IMR-90 (cell line): ENCODE measurements at regions not wholly inside any gene's neighbourhood (a gene's known extent, or its start where the extent isn't known, plus 50 kb on each side); places are given as distances from the start of the nearest gene placed in this dataset.

Source experiments
- ATAC-seq: fragments of 200-7000 bp; cut with Tn5 transposase; 2 replicates; pipeline ENCODE4 v1.9.1; 2020; ENCODE audit warnings: low read depth, mild to moderate bottlenecking, moderate library complexity
- BruUV-seq: library from RNA; stranded (reverse); fragments of 400-500 nt; replicated peaks from 2 replicates; lab custom pipeline; 2021; lab: Mats Ljungman, UMichigan
- CTCF ChIA-PET: fragments of 300-600 bp; formaldehyde crosslinking; extraction: SDS; loops from one replicate; lab custom pipeline; 2021; ENCODE audit warnings: antibody characterized with exemption; lab: Yijun Ruan, JAX
- POLR2A ChIA-PET: fragments of 300-600 bp; sonication (Branson Sonifier 250); formaldehyde crosslinking; loops from one replicate; lab custom pipeline; 2022; ENCODE audit warnings: antibody characterized with exemption; ENCODE audit not compliant: unreplicated experiment; lab: Charles Lee
- DNase-seq: peaks from one replicate; pipeline ENCODE4 v3.0.0; 2013
- H2AFZ ChIP-seq: replicated peaks from 2 replicates; pipeline ENCODE3; 2013; ENCODE audit warnings: low read length, mild to moderate bottlenecking; ENCODE audit not compliant: poor library complexity
- H2AK5ac ChIP-seq: 2 replicates; pipeline ENCODE4 v1.6.1; 2013; ENCODE audit warnings: low read depth, low read length, inconsistent platforms
- H2AK9ac ChIP-seq: replicated peaks from 2 replicates; pipeline ENCODE3; 2013; ENCODE audit warnings: mild to moderate bottlenecking, low read depth, low read length, moderate library complexity; ENCODE audit not compliant: poor library complexity
- H2BK120ac ChIP-seq: 2 replicates; pipeline ENCODE4 v1.6.1; 2013; ENCODE audit warnings: low read depth, low read length, inconsistent platforms
- H2BK15ac ChIP-seq: 3 replicates; pipeline ENCODE4 v1.6.1; 2013; ENCODE audit warnings: low read depth, low read length, inconsistent platforms
- H2BK20ac ChIP-seq: 2 replicates; pipeline ENCODE4 v1.6.1; 2013; ENCODE audit warnings: low read depth, mild to moderate bottlenecking, inconsistent platforms, low read length, moderate library complexity
- H2BK5ac ChIP-seq: 2 replicates; pipeline ENCODE4 v1.6.1; 2013; ENCODE audit warnings: mild to moderate bottlenecking, low read depth, low read length, inconsistent platforms; ENCODE audit not compliant: poor library complexity, severe bottlenecking
- H3K14ac ChIP-seq: replicated peaks from 2 replicates; pipeline ENCODE4 v1.6.1; 2013; ENCODE audit warnings: low read depth, low read length, inconsistent platforms
- H3K18ac ChIP-seq: 2 replicates; pipeline ENCODE4 v1.6.1; 2013; ENCODE audit warnings: low read depth, low read length, control low read depth
- H3K23ac ChIP-seq: 2 replicates; pipeline ENCODE4 v1.6.1; 2013; ENCODE audit warnings: low read depth, low read length, inconsistent platforms
- H3K27ac ChIP-seq: 2 replicates; pipeline ENCODE4 v1.5.1; 2013; ENCODE audit warnings: mild to moderate bottlenecking, control low read depth, low read length; ENCODE audit not compliant: insufficient read depth
- H3K27me3 ChIP-seq: 2 replicates; pipeline ENCODE4 v1.6.1; 2013; ENCODE audit warnings: low read length; ENCODE audit not compliant: control insufficient read depth, insufficient read depth
- H3K36me3 ChIP-seq: 2 replicates; pipeline ENCODE4 v1.6.1; 2013; ENCODE audit warnings: low read length, mixed read lengths; ENCODE audit not compliant: control insufficient read depth, insufficient read depth
- H3K4ac ChIP-seq: 2 replicates; pipeline ENCODE4 v1.6.1; 2013; ENCODE audit warnings: low read depth, low read length, inconsistent platforms
- H3K4me1 ChIP-seq: 2 replicates; pipeline ENCODE4 v1.6.1; 2013; ENCODE audit warnings: low read length, mixed read lengths; ENCODE audit not compliant: control insufficient read depth, insufficient read depth
- H3K4me2 ChIP-seq: 2 replicates; pipeline ENCODE4 v1.6.1; 2013; ENCODE audit warnings: low read depth, mild to moderate bottlenecking, control low read depth, low read length, moderate library complexity
- H3K4me3 ChIP-seq: 2 replicates; pipeline ENCODE4 v1.5.1; 2013; ENCODE audit warnings: low read depth, mild to moderate bottlenecking, control low read depth, low read length, moderate library complexity; ENCODE audit not compliant: insufficient read depth
- H3K56ac ChIP-seq: 2 replicates; pipeline ENCODE4 v1.6.1; 2013; ENCODE audit warnings: low read length, inconsistent platforms; ENCODE audit not compliant: insufficient read depth; ENCODE audit errors: extremely low read depth
- H3K79me1 ChIP-seq, 2 experiments: 2 replicates each; pipeline ENCODE4 v1.6.1; 2013; ENCODE audit warnings: low read length in 2 of 2, inconsistent platforms in 1 of 2, low read depth in 1 of 2
- H3K9ac ChIP-seq: 2 replicates; pipeline ENCODE4 v1.6.1; 2013; ENCODE audit warnings: low read depth, low read length, control low read depth
- H3K9me1 ChIP-seq: 2 replicates; pipeline ENCODE4 v1.6.1; 2013; ENCODE audit warnings: low read length, inconsistent platforms; ENCODE audit not compliant: insufficient read depth
- H3K9me3 ChIP-seq: 2 replicates; pipeline ENCODE4 v1.6.1; 2013; ENCODE audit warnings: low read length; ENCODE audit not compliant: control insufficient read depth, insufficient read depth
- H4K20me1 ChIP-seq: 2 replicates; pipeline ENCODE4 v1.6.1; 2013; ENCODE audit warnings: low read length, inconsistent platforms; ENCODE audit not compliant: insufficient read depth
- H4K5ac ChIP-seq: 2 replicates; pipeline ENCODE4 v1.6.1; 2013; ENCODE audit warnings: mild to moderate bottlenecking, low read depth, low read length, control low read depth
- H4K8ac ChIP-seq, 2 experiments: 2 replicates each; pipeline ENCODE4 v1.6.1; 2013; ENCODE audit warnings: low read depth in 2 of 2, low read length in 2 of 2, control low read depth in 1 of 2, inconsistent platforms in 1 of 2
- H4K91ac ChIP-seq: 2 replicates; pipeline ENCODE4 v1.6.1; 2013; ENCODE audit warnings: low read depth, low read length, inconsistent platforms; ENCODE audit not compliant: insufficient read depth
- CEBPB ChIP-seq: IDR thresholded peaks from 2 replicates; pipeline ENCODE4 v1.6.1; 2012; ENCODE audit warnings: low read depth, low read length, improper control_type of control experiment
- FOS ChIP-seq: fragments of 150-350 bp; IDR thresholded peaks from 2 replicates; pipeline ENCODE4 v1.6.1; 2016; ENCODE audit warnings: low read depth, low read length
- MAZ ChIP-seq: IDR thresholded peaks from 2 replicates; pipeline ENCODE4 v1.6.1; 2012; ENCODE audit warnings: low read depth, mild to moderate bottlenecking, low read length, improper control_type of control experiment, moderate library complexity, borderline replicate concordance
- POLR2A ChIP-seq: IDR thresholded peaks from 2 replicates; pipeline ENCODE4 v1.6.1; 2012; ENCODE audit warnings: mild to moderate bottlenecking, low read depth, low read length
- SMC3 ChIP-seq: fragments of 150-350 bp; IDR thresholded peaks from 2 replicates; pipeline ENCODE4 v1.6.1; 2016; ENCODE audit warnings: low read depth, mild to moderate bottlenecking, antibody characterized with exemption, low read length, moderate library complexity
- WGBS, 2 experiments: methylation state at CpG; one replicate each; pipeline versions ENCODE4 v1.1.5 to v1.1.7; 2013; ENCODE audit warnings: missing lambda C conversion rate in 2 of 2; ENCODE audit not compliant: insufficient read length in 1 of 2; ENCODE audit errors: extremely low coverage in 2 of 2; 5-methylcytosine and 5-hydroxymethylcytosine counted together
- dilution Hi-C: fragments of 300-500 bp; cut with HindIII; formaldehyde crosslinking; loops from one replicate; pipeline ENCODE4 v1.14.3; 2018; ENCODE audit warnings: low sequenced_read_pairs; ENCODE audit not compliant: unreplicated experiment
- in situ Hi-C: fragments of 300-500 bp; cut with MboI; formaldehyde crosslinking; loops from 3 replicates; pipeline ENCODE4 v1.14.3; 2019; ENCODE audit warnings: low sequenced_read_pairs, inconsistent platforms, mixed read lengths
- intact Hi-C: fragments of 100-400 bp; cut with micrococcal nuclease; formaldehyde crosslinking; loops from 2 replicates; pipeline ENCODE4 v1.10.0; 2022
- TF ChIP-seq, protein P1 (sequence below): conservative IDR thresholded peaks from 2 replicates; pipeline ENCODE4 v1.5.1; 2012; ENCODE audit warnings: mild to moderate bottlenecking, low read depth, low read length, improper control_type of control experiment

DNA sequence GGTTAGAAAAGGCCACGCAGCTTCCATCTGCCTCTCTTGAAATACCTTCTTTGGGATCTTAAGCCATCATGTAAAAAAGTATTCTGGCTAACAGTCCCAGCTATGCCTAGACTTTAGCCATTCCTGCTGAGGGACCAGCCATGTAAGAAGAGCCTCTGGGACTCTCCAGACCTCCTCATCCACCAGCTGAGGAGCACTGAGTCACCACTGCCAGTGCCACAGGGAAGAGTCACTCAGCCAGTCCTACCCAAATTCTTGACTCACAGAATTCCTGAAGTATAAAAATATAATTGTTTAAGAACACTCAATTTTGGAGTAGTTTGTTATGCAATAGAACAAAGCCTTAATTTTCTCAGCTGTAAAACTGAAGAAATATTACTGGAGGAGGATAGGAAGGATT lies 436.7 kb downstream of the ZEB2 start:
- Histone ChIP-seq H2AFZ (no peak overlapping the region), H2BK120ac (peak overlapping the region; percentile 98), H2BK5ac (peak overlapping the region; percentile 100), H2BK15ac (peak overlapping the region; percentile 100; the same call in 2 of the 3 replicates), H3K9me1 (peaks cover 6% of the 10 kb centered on the region), H3K9me3 (no peaks in the 10 kb centered on the region), H3K9ac (no peak overlapping the region), H3K79me1 (peaks cover 4 to 5% of the 10 kb centered on the region in 2 experiments; a peak in 2 of 4 replicates), H3K4ac (peak overlapping the region; percentile 97), H3K27ac (peak overlapping the region; percentile 49), H3K4me2 (no peak overlapping the region), H3K4me1 (peaks cover 18% of the 10 kb centered on the region; the same call in 1 of the 2 replicates), H3K18ac (peak overlapping the region; percentile 87), H4K5ac (peak overlapping the region; percentile 76; the same call in 1 of the 2 replicates), H3K36me3 (no peaks in the 10 kb centered on the region), H4K20me1 (no peaks in the 10 kb centered on the region), H3K23ac (peak overlapping the region; percentile 92), H3K56ac (peak overlapping the region; percentile 35), H4K91ac (peak overlapping the region; percentile 96), H2BK20ac (peak overlapping the region; percentile 98), H3K4me3 (no peak overlapping the region), H2AK5ac (peak overlapping the region; percentile 91), H2AK9ac (peak overlapping the region; percentile 0), H4K8ac (peak overlapping the region; percentile 95 to 99), H3K27me3 (no peaks in the 10 kb centered on the region), H3K14ac (peak overlapping the region; percentile 97)
- intact Hi-C loops (loop anchor here (5.0 kb wide), 2 partner anchors 249 to 429 kb away; a partner anchor contains a TSS), dilution Hi-C loops (no loop called here), in situ Hi-C loops (no loop called here)
- no TSS peak for BruUV-seq
- no CpG with 5 or more reads among the region's 1 CpG for WGBS, 2 experiments
- CTCF ChIA-PET = no interaction called here
- POLR2A ChIA-PET = no interaction called here
- ATAC-seq (peak; percentile 46), DNase-seq (peak; percentile 85)
- TF ChIP-seq MAZ (no peak), CEBPB (peak; percentile 76), SMC3 (no peak), POLR2A (no peak), FOS (peak; percentile 40; the same call in 1 of the 2 replicates)
- TF ChIP-seq, protein P1, sequence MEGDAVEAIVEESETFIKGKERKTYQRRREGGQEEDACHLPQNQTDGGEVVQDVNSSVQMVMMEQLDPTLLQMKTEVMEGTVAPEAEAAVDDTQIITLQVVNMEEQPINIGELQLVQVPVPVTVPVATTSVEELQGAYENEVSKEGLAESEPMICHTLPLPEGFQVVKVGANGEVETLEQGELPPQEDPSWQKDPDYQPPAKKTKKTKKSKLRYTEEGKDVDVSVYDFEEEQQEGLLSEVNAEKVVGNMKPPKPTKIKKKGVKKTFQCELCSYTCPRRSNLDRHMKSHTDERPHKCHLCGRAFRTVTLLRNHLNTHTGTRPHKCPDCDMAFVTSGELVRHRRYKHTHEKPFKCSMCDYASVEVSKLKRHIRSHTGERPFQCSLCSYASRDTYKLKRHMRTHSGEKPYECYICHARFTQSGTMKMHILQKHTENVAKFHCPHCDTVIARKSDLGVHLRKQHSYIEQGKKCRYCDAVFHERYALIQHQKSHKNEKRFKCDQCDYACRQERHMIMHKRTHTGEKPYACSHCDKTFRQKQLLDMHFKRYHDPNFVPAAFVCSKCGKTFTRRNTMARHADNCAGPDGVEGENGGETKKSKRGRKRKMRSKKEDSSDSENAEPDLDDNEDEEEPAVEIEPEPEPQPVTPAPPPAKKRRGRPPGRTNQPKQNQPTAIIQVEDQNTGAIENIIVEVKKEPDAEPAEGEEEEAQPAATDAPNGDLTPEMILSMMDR = no peak
